Middle frontal gyrus (tissue), 1 donor: ENCODE measurements at regions not wholly inside any gene's neighbourhood (a gene's known extent, or its start where the extent isn't known, plus 50 kb on each side); places are given as distances from the start of the nearest gene placed in this dataset.

ENCODE experiments used
- DNase-seq: peaks from one replicate; pipeline ENCODE4 v3.0.0-alpha.2; 2015; ENCODE audit warnings: low spot score; ENCODE audit errors: extremely low spot score

DNA sequence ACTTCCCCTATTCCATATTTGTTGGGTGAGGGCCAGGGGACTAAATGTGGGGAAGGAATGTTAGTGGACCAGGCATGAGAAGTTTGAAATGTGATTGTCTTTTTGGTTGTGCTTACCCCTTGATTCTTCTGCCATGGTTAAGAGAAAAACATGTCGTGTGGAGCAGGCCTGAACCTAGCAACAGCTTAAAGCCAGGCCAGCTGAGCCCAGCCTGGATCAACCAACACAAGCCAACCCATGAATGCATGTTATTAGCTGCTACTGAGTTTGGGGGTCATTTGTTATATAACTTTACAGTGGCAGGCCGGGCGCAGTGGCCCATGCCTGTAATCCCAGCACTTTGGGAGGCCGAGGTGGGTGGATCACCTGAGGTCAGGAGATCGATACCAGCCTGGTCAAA lies 52.4 kb upstream of the TRIO start:
- no peak for DNase-seq

GRCh38 chr5:14090290-14090689 lies 52.9 kb upstream of the TRIO start:
- DNase-seq = no peak

- no peak for DNase-seq
Measured at GRCh38 chr5:14089198-14089597, 53.9 kb upstream of the TRIO start.

DNA sequence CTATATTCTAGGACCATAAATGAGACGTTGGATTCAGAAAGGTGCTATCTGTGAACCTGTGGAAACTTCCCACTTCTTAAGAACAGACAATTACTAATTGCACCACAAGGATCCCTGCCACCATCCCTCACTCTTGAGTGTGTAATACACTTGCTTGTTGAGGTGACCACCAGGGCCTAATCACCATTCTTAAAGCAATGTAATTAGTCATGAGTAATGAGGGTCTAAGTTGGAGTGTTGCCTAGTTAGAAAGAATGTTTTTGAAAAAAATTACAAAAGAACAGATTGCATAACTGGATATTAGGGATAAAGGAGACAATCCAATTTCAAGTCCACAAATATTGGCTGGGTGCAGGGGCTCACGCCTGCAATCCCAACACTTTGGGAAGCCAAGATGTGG lies 56.9 kb upstream of the TRIO start:
- DNase-seq = no peak

DNA sequence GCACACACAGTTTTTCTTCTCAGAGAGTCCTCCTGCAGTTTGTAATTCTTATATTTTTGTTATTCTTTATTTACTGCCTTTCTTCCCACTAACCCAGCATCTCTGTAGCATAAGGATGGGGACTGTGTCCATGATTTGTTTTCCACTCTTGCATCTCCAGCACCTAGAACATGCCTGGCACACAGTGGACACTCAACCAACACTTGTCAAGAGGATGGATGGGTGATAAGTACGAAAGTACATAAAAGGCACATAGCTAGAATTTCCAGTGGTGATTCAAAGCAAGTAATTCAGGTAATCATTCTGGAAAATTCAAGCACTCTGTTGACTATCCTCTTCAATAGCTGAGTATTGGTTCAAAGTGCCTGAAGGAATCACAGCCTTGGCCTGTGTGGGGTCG lies 60.2 kb upstream of the TRIO start:
- no peak for DNase-seq

DNA sequence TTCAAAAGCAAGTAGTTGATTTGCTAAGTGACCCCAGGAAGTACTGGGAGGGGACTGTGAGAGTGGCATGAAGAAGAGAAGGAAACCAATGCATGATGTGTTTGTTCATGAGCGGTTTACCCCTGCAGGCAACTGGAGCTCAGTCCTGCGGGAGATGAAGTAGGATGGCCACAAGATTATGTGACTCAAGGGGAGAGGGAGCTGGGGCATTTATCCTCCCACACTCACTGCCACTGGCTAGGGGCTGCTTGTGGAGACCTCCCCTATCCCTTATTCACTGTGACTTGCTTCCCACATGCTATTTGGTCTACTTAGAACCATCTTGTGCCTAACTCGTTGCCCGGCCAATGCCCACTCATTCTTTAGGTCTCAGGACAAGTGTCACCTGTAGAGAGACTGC lies 60.6 kb upstream of the TRIO start:
- DNase-seq = no peak

GRCh38 chr5:14081791-14082190 lies 61.4 kb upstream of the TRIO start:
- DNase-seq = no peak

GRCh38 chr5:14078716-14079115 lies 64.4 kb upstream of the TRIO start:
- no peak for DNase-seq

GRCh38 chr5:14077501-14077900 lies 65.6 kb upstream of the TRIO start:
- DNase-seq = no peak

DNA sequence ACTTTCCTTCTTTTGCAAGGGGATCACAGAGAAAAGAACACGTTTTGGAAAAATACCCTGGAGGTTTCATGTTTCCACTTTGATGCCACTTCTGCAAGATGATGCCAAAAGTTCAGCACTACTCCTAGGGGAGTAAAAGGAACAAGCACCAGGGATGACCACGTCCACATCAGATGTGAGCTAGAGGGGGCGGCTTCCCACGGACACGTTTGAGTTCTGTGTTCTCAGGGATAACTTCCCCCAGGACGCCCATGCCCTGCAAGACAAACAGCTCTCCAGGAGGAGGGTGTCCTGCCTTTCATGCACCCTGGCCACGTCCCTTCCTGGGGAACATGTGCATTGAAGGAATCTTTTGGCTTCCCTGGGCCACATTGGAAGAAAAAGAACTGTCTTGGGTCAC lies 66.6 kb upstream of the TRIO start:
- no peak for DNase-seq

- no peak for DNase-seq
Measured at GRCh38 chr5:14075937-14076336, 67.2 kb upstream of the TRIO start.

DNA sequence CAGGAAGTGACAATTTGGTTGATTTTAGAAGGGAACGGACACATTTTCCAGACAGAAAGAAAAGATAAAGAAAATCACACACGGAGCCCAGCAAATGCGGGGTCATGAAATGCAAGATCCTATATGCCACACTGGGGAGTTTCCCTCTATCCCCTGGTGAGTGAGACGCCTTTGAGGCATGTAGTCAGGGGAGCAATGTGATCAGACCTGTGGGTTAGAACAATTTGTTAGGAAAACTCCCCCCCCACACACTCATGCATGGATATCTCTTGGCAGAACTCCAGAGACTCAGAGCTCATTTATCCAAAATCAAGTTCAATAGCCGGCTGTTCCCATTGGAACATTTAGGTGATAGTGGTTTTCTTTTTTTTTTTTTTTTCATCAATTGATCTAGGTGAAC lies 71.7 kb upstream of the TRIO start:
- no peak for DNase-seq

DNA sequence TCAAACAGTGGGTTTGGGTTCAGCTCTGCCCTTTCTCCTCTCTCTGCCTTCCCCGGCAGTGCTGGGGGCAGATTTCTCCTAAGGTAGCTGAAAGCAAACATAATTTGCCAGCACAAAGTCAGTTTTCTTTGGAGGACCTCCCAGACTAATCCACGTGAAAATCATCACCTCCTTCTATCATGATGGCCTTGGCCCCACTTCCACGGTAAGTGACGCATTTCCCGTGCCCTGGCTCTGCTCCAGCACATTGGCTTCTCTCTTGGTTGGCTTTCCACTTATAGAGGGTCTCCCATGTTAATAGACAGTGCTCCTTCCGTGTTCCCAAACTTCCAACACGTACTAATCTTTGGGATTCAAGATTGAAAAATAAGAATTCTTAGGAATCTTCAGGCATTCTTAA lies 74.1 kb upstream of the TRIO start:
- DNase-seq = no peak

- DNase-seq = no peak
Measured at GRCh38 chr5:14068136-14068535, 75.0 kb upstream of the TRIO start.

- no peak for DNase-seq
Measured at GRCh38 chr5:14066326-14066725, 76.8 kb upstream of the TRIO start.

DNA sequence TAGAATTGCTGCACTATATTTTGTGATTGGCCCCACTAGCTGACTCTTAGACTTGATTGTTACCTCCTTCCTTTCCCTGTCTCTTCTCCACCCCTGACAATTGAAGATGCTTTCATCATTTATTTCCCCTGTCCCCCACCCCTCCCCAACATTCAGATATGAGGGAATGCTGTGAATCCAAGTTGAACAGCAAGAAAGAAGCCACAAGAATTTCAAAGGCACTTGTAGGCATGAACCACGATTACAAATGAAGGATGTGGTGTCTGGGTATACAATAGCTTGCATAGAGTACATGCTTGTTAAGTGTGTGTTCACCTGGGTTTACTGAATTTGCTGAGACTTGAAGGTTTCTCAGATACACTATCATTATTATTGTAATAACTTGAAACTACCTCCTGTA lies 78.3 kb upstream of the TRIO start:
- DNase-seq = no peak

GRCh38 chr5:14063691-14064090 lies 79.5 kb upstream of the TRIO start:
- DNase-seq = no peak

GRCh38 chr5:14063138-14063537 lies 80.0 kb upstream of the TRIO start:
- no peak for DNase-seq

GRCh38 chr5:14062178-14062577 lies 81.0 kb upstream of the TRIO start:
- DNase-seq = no peak

DNA sequence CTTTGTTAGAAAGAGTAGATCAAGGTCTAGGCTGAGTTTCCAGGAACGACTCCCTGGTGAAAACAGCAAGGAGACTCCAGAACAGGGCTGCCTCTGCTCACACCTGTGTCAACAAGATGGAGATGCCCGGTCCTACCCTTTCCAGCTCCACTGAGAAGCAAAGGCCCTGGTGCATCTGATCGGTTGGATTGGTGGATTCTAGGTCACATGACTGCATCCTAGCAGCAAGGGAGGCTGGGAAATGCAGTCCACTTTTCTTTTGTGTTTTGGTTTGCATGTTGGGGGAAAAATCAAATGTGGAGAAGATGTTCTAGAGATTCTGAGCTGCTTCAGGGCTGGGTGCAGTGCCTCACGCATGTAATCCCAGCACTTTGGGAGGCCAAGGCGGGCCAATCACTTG lies 82.0 kb upstream of the TRIO start:
- DNase-seq = no peak

DNA sequence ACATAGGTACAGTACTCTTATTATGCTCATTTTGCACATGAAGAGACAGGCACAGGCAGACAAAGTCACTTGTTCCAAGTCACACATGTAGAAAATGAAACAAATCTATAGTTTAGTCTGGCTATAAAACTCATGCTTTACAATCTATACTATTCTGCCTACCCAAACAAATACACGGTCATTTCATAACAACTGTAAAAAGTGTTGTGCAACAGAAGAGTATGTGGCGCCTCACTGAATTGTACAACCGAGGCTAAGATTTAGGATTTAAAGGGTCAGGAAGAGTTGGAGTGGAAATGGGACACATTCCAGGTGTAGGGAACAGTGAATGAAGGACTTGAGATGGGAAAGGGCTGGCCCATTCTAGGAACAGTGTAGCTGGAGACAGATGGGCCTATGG lies 82.9 kb upstream of the TRIO start:
- no peak for DNase-seq

DNA sequence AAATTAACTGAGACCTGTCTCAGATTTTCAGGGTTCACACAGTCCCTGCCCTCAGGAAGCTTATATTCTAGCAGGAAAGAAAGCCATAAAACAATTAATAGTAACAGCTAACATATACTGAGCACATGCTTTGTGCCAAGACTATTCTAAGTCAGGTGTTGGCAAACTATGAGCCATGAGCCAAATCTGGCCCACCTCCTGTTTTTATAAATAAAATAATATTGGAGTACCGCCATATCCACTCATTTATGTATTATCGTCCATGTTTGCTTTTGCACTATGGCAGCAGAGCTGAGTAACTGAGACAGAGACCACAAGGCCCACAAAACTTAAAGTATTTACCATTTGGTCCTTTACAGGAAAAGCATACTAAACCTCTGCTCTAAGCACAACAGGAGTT lies 83.3 kb upstream of the TRIO start:
- DNase-seq = no peak

DNA sequence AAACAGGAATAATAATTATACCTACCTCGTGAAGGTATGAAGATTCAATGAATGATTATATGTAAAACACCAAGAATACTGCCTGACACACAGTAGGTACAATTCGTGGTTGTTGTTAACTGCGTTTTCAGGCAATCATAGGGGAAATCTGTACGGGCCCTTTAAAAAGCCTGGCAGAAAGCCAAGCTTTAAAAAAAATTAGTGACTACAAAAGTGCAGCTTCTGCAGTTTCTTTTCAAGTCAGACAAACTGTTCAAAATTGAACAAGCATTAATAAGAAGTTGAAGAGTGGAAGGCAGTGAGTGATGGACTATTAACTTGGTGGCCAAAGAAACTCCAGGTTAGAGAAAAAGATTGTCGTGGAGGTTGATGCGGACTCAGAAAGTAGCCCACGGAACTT lies 85.9 kb upstream of the TRIO start:
- DNase-seq = no peak

DNA sequence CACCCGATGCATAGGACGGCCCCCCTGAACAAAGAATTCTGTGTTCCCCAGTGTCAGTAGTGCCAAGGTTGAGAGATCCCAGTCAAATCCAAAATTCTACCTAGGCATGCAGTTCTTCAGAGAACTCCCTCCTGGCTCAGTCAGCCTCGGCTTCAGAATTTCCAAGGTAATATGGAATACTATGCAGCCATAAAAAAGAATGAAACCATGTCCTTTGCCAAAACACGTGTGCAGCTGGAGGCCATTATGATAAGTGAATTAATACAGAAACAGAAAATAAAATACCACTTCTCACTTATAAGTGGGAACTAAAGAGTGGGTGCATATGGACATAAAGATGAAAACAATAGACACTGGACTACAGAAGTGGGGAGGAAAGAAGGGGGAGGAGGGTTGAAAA lies 87.1 kb upstream of the TRIO start:
- no peak for DNase-seq
